Aorta (tissue), 5 donors: ENCODE measurements at regions not wholly inside any gene's neighbourhood (a gene's known extent, or its start where the extent isn't known, plus 50 kb on each side); places are given as distances from the start of the nearest gene placed in this dataset.
"Not testable (repeated sequence)": the region's sequence is repeated elsewhere in the genome, so short reads cannot be mapped to it uniquely, and the experiment has no call there.

Source experiments
- ATAC-seq: fragments of 200-7000 bp; cut with Tn5 transposase; one replicate; pipeline ENCODE4 v1.9.1; 2022; ENCODE audit warnings: moderate library complexity; ENCODE audit not compliant: low FRiP score
- DNase-seq, 2 donors: peaks; one replicate each; pipeline ENCODE4 v3.0.0-alpha.2; 2020
- H3K27ac ChIP-seq, 2 donors: one replicate each; pipeline ENCODE4 v1.5.1; 2013; ENCODE audit warnings: low read length in 2 of 2, mild to moderate bottlenecking in 2 of 2, moderate library complexity in 2 of 2, control low read depth in 1 of 2, inconsistent platforms in 1 of 2, low read depth in 1 of 2
- H3K27me3 ChIP-seq, 2 donors: one replicate each; pipeline ENCODE4 v1.6.1; 2013; ENCODE audit warnings: control low read depth in 1 of 2, low read length in 1 of 2, mild to moderate bottlenecking in 1 of 2, moderate library complexity in 1 of 2; ENCODE audit not compliant: insufficient read depth in 2 of 2, control insufficient read depth in 1 of 2
- H3K36me3 ChIP-seq, 2 donors: one replicate each; pipeline ENCODE4 v1.6.1; 2013; ENCODE audit warnings: control low read depth in 1 of 2, low read length in 1 of 2, mild to moderate bottlenecking in 1 of 2; ENCODE audit not compliant: insufficient read depth in 2 of 2, control insufficient read depth in 1 of 2
- H3K4me1 ChIP-seq, 2 donors: one replicate each; pipeline ENCODE4 v1.6.1; 2013; ENCODE audit warnings: low read length in 2 of 2, control low read depth in 1 of 2, mild to moderate bottlenecking in 1 of 2, moderate library complexity in 1 of 2; ENCODE audit not compliant: insufficient read depth in 2 of 2, control insufficient read depth in 1 of 2
- H3K4me3 ChIP-seq, 2 donors: one replicate each; pipeline ENCODE4 v1.5.1; 2013; ENCODE audit warnings: low read length in 2 of 2, control low read depth in 1 of 2, mild to moderate bottlenecking in 1 of 2
- H3K9me3 ChIP-seq: one replicate; pipeline ENCODE4 v1.6.1; 2013; ENCODE audit warnings: mild to moderate bottlenecking, low read length; ENCODE audit not compliant: control insufficient read depth
- WGBS, 2 donors: extraction: QIAGEN DNeasy Blood & Tissue Kit; methylation state at CpG; one replicate each; pipeline ENCODE4 v1.1.7; 2013; 5-methylcytosine and 5-hydroxymethylcytosine counted together
- intact Hi-C, 2 donors: fragments of 100-400 bp; cut with DNase I; formaldehyde crosslinking; loops; one replicate each; pipeline versions ENCODE4 v1.14.2 to v1.15.0; 2022
- donor health status: healthy with polysubstance abuse.
- donor health status: Bipolar disorder and iron deficiency.
- donor health status: DM: no; HTN: no; CAD: no.
- donor health status: DM: no; HTN: no; CAD: no.
- donor health status: DM: yes; HTN: yes; CAD: no.

DNA sequence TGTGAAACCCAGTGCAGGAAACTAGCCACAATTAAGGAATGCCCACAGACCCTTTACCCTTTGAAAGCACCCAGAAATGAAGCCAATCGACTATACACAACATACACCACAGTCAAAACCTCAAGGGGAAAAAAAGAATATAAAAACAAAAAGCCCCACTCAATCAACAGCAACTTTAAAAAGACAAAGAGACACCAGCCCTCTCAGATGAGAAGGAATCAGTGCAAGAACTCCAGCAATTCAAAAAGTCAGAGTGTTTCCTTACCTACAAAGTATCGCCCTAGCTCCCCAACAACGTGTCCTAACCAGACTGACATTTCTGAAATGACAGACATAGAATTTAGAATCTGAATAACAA is 147.7 kb downstream of the CHD1L start:
- H3K27ac ChIP-seq: no peak overlapping the region
- ATAC-seq (no peak), DNase-seq (no peak)
- H3K9me3 ChIP-seq: no peaks in the 10 kb centered on the region
- no peaks in the 10 kb centered on the region for H3K4me1 ChIP-seq
- H3K27me3 ChIP-seq: no peaks in the 10 kb centered on the region
- WGBS, 2 donors: 19 to 25% methylated on average over 3 of the region's 3 CpGs
- H3K4me3 ChIP-seq: no peak overlapping the region
- no peaks in the 10 kb centered on the region for H3K36me3 ChIP-seq
- intact Hi-C loops: loop anchor here in 1 of 2 donors (5.0 kb wide), 1 partner anchor 118 kb away; no protein-coding TSS in a partner anchor

DNA sequence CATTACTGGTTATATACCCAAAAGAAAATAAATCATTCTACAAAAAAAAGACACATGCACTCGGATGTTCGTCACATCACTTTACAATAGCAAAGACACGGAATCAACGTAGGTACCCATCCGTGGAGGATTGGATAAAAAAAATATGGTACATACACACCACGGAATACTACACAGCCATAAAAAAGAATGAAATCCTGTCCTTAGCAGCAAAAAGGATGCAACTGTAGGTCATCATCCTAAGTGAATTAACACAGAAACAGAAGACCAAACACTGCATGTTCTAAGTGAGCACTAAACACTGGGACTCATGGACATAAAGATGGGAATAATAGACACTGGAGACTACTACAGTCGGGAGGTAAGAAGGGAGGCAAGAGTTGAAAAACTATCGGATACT is 148.6 kb downstream of the CHD1L start:
- Histone ChIP-seq H3K4me1 (no peaks in the 10 kb centered on the region), H3K9me3 (peaks cover 1% of the 10 kb centered on the region), H3K27me3 (no peaks in the 10 kb centered on the region), H3K27ac (no peak overlapping the region), H3K36me3 (no peaks in the 10 kb centered on the region), H3K4me3 (no peak overlapping the region)
- 75 to 93% methylated on average over 8 of the region's 8 CpGs for WGBS, 2 donors
- no peak for ATAC-seq
- intact Hi-C loops: loop anchor here in 1 of 2 donors (5.0 kb wide), 1 partner anchor 119 kb away; no protein-coding TSS in a partner anchor
- no peak for DNase-seq

DNA sequence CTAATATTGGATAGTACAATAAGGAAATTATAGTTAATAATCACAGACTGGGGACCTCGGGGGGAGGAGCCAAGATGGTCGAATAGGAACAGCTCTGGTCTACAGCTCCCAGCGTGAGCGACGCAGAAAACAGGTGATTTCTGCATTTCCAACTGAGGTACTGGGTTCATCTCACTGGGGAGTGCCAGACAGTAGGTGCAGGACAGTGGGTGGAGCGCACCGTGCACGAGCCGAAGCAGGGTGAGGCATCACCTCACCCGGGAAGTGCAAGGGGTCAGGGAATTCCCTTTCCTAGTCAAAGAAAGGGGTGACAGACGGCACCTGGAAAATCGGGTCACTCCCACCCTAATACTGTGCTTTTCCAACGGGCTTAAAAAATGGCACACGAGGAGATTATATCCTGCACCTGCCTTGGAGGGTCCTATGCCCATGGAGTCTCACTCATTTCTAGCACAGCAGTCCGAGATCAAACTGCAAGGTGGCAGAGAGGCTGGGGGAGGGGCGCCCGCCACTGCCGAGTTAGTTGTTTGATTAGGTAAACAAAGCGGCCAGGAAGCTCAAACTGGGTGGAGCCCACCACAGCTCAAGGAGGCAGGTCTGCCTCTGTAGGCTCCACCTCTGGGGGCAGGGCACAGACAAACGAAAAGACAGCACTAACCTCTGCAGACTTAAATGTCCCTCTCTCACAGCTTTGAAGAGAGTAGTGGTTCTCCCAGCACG is 138.8 kb upstream of the BCL9 start:
- 83 to 85% methylated on average over 18 to 21 of the region's 21 CpGs for WGBS, 2 donors
- H3K27me3 ChIP-seq, H3K36me3 ChIP-seq, H3K27ac ChIP-seq, H3K4me3 ChIP-seq, intact Hi-C loops, H3K9me3 ChIP-seq, DNase-seq, H3K4me1 ChIP-seq, ATAC-seq: not testable (repeated sequence)

DNA sequence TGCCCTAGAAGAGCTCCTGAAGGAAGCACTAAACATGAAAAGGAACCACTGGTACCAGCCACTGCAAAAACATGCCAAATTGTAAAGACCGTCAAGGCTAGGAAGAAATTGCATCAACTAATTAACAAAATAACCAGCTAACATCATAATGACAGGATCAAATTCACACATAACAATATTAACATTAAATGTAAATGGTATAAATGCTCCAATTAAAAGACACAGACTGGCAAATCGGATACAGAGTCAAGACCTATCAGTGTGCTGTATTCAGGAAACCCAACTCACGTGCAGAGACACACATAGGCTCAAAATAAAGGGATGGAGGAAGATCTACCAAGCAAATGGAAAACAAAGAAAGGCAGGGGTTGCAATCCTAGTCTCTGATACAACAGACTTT is 137.0 kb upstream of the BCL9 start:
- WGBS, 2 donors: 85 to 87% methylated on average over 3 of the region's 3 CpGs
- H3K27me3 ChIP-seq, H3K36me3 ChIP-seq, H3K4me3 ChIP-seq, H3K9me3 ChIP-seq, ATAC-seq, intact Hi-C loops, DNase-seq, H3K4me1 ChIP-seq, H3K27ac ChIP-seq: not testable (repeated sequence)

DNA sequence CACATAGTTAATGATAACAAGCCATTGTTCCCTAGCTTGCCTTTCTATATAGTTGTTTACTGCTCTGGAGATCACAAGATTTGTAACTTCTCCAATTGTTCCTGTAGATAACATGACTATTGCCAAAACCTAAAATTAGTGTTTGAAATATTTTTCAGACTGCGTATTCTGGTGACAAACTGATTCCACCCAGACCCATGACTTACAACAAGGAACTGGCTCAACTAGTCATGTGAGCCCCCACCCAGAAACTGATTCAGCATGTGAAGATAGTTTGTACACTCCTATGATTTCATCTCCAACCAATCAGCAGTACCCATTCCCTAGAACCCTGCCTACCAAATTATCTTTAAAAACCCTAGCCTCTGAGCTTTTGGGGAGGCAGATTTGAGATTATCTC is 131.4 kb upstream of the BCL9 start:
- no peaks in the 10 kb centered on the region for H3K27me3 ChIP-seq
- H3K36me3 ChIP-seq: no peaks in the 10 kb centered on the region
- WGBS, 2 donors: 87 to 97% methylated on average over 1 of the region's 1 CpG
- H3K4me3 ChIP-seq: no peak overlapping the region
- no peak for DNase-seq
- H3K4me1 ChIP-seq: no peaks in the 10 kb centered on the region
- intact Hi-C loops: no loop called here
- ATAC-seq: no peak
- H3K27ac ChIP-seq: no peak overlapping the region
- H3K9me3 ChIP-seq: no peaks in the 10 kb centered on the region

DNA sequence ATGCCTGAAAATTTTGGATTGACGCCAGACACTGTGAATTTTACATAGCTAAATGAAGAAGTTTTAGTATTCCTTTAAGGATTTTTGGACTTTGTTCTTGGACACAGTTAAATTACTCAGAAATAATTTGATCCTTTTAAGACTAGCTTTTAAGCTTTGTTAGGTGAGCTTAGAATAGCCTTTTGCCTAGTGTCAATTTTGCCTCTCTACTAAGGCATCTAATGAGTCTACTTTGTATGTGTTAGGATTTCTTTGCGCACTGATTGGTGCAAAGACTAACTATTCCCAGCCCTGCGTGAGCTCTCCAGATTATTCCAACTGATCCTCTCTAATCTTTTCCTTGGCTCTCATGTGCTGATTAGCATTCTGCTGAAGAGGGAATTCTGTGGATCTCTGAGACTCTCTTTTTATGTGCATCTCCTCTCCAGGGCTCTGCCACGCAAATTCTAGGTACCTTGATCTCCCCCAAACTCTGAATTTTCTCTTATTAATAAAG is 128.1 kb upstream of the BCL9 start:
- no peak overlapping the region for H3K4me3 ChIP-seq

DNA sequence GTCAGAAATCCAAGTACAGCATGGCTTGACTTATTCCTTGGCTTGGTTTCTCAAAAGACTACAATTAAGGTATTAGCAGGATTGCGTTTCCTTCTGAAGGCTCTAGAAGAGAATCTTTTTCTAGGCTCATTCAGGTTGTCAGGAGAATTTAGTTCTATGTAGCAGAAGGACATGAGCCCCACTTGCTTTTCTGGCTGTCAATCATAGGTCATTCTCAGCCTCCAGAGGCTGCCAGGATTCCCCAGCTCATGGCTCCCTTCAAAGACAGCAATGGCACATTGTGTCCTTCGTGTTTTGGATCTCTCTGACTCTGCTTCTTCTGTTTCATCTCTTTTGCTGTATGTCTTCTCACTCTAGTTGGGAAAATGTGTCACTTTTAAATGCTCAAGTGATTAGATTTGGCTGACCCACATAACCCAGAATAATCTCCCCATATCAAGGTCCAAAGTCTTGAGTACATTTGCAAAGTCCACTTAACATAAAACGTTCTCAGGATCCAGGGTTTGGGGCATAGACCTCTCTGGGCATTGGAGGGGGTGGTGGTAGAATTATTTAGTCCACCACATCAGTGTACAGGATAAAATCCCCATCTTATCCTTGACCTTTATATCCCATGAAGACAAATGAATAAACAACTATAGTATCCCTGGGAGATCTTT is 126.7 kb upstream of the BCL9 start:
- no peaks in the 10 kb centered on the region for H3K4me1 ChIP-seq
- no peak overlapping the region for H3K4me3 ChIP-seq
- ATAC-seq (no peak), DNase-seq (no peak)
- H3K27me3 ChIP-seq: no peaks in the 10 kb centered on the region
- intact Hi-C loops: no loop called here
- WGBS, 2 donors: 53 to 61% methylated on average over 3 of the region's 3 CpGs
- H3K9me3 ChIP-seq: no peaks in the 10 kb centered on the region
- H3K36me3 ChIP-seq: no peaks in the 10 kb centered on the region
- no peak overlapping the region for H3K27ac ChIP-seq

More for the DNA sequence above, 128.1 kb upstream of the BCL9 start:
- Histone ChIP-seq H3K9me3 (no peaks in the 10 kb centered on the region), H3K4me1 (no peaks in the 10 kb centered on the region), H3K27me3 (no peaks in the 10 kb centered on the region), H3K27ac (no peak overlapping the region), H3K36me3 (no peaks in the 10 kb centered on the region)
- ATAC-seq (no peak), DNase-seq (no peak)
- intact Hi-C loops: no loop called here
- WGBS, 2 donors: 71 to 76% methylated on average over 4 of the region's 4 CpGs

DNA sequence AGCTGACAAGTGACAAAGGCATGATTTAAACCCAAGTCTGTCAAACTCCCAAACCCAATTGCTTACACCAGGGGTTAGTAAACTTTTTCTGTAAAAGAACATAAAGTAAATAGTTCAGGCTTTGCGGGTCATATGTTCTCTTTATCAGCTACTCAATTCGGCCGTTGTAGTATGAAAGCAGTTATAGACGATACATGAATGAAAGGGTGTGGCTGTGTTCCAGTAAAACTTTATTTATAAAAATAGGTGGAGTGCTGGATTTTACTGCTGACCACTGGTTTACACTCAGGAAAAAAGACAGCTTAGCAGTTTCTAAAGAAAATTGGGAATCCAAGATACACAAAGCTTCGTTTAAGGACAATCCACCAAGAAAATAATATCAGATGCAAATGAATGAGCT is 124.3 kb upstream of the BCL9 start:
- no peaks in the 10 kb centered on the region for H3K4me1 ChIP-seq
- intact Hi-C loops: no loop called here
- no peaks in the 10 kb centered on the region for H3K9me3 ChIP-seq
- H3K27me3 ChIP-seq: no peaks in the 10 kb centered on the region
- ATAC-seq: no peak
- 27 to 43% methylated on average over 5 of the region's 5 CpGs for WGBS, 2 donors
- no peaks in the 10 kb centered on the region for H3K36me3 ChIP-seq
- H3K4me3 ChIP-seq: no peak overlapping the region
- no peak overlapping the region for H3K27ac ChIP-seq
- DNase-seq: no peak
